Kidney (tissue), 13 donors: ENCODE measurements at regions not wholly inside any gene's neighbourhood (a gene's known extent, or its start where the extent isn't known, plus 50 kb on each side); places are given as distances from the start of the nearest gene placed in this dataset.
A peak's percentile ranks its signal among the peaks of the same experiment; 100 is the strongest.

Experiments used
- DNase-seq, 5 donors: peaks; one replicate each; pipeline ENCODE4 v3.0.0-alpha.2; 2013 to 2020
- FAIRE-seq: peaks from 2 replicates; lab custom pipeline; 2012; peaks lifted over from hg19 to GRCh38; lab: Jason Lieb, UNC
- H3K27ac ChIP-seq, 2 donors: one replicate each; pipeline ENCODE4 v1.7.0; 2013; ENCODE audit warnings: low read depth in 2 of 2, low read length in 2 of 2, inconsistent platforms in 1 of 2
- H3K27me3 ChIP-seq: one replicate; pipeline ENCODE4 v1.7.1; 2013; ENCODE audit warnings: low read length, inconsistent platforms; ENCODE audit not compliant: control insufficient read depth, insufficient read depth
- H3K36me3 ChIP-seq, 3 donors: one replicate each; pipeline versions ENCODE4 v1.7.0 to v1.7.1; 2013; ENCODE audit warnings: low read length in 3 of 3, control low read depth in 1 of 3, inconsistent platforms in 1 of 3; ENCODE audit not compliant: insufficient read depth in 3 of 3, control insufficient read depth in 2 of 3
- H3K4me1 ChIP-seq, 3 donors: one replicate each; pipeline versions ENCODE4 v1.7.0 to v1.7.1; 2013; ENCODE audit warnings: low read length in 3 of 3, inconsistent platforms in 1 of 3, low read depth in 1 of 3; ENCODE audit not compliant: control insufficient read depth in 2 of 3, insufficient read depth in 2 of 3
- H3K4me3 ChIP-seq, 3 donors: one replicate each; pipeline versions ENCODE4 v1.7.0 to v1.8.1; 2013; ENCODE audit warnings: low read length in 3 of 3, control low read depth in 1 of 3, inconsistent platforms in 1 of 3
- H3K9ac ChIP-seq, 3 donors: one replicate each; pipeline versions ENCODE4 v1.7.0 to v1.7.1; 2013; ENCODE audit warnings: low read length in 3 of 3, control low read depth in 1 of 3, inconsistent platforms in 1 of 3
- H3K9me3 ChIP-seq, 3 donors: one replicate each; pipeline versions ENCODE4 v1.7.0 to v1.7.1; 2013; ENCODE audit warnings: low read length in 3 of 3, control low read depth in 1 of 3, inconsistent platforms in 1 of 3; ENCODE audit not compliant: control insufficient read depth in 2 of 3, insufficient read depth in 1 of 3
- CTCF ChIP-seq: IDR thresholded peaks from 3 replicates; pipeline ENCODE4 v1.5.1; 2012; ENCODE audit warnings: mild to moderate bottlenecking, moderate library complexity, borderline replicate concordance; ENCODE audit not compliant: insufficient read depth; ENCODE audit errors: extremely low read depth
- intact Hi-C: fragments of 100-400 bp; cut with DNase I; formaldehyde crosslinking; loops from one replicate; pipeline ENCODE4 v1.11.1; 2022
- donor health status: control.
- donor health status: control.
- donor health status: control.
- donor health status: control.
- donor health status: control.
- donor health status: DM: yes; HTN: yes; CAD: no.
- donor health status: Normal renal cell carcinoma (clear cell type).

GRCh38 chr1:38135625-38136414, 89.2 kb upstream of the POU3F1 start:
- H3K27me3 ChIP-seq: peaks cover 17% of the 10 kb centered on the region
- no peak overlapping the region for H3K9ac ChIP-seq
- DNase-seq: peak in 1 of 5 donors; percentile 51
- no peak for TF ChIP-seq CTCF
- no peaks in the 10 kb centered on the region for H3K36me3 ChIP-seq
- H3K9me3 ChIP-seq: no peaks in the 10 kb centered on the region
- H3K27ac ChIP-seq: no peak overlapping the region
- no peak for FAIRE-seq
- H3K4me3 ChIP-seq: no peak overlapping the region
- H3K4me1 ChIP-seq: peaks cover 0 to 8% (median 5%) of the 10 kb centered on the region in 3 donors
- intact Hi-C loops: no loop called here

DNA sequence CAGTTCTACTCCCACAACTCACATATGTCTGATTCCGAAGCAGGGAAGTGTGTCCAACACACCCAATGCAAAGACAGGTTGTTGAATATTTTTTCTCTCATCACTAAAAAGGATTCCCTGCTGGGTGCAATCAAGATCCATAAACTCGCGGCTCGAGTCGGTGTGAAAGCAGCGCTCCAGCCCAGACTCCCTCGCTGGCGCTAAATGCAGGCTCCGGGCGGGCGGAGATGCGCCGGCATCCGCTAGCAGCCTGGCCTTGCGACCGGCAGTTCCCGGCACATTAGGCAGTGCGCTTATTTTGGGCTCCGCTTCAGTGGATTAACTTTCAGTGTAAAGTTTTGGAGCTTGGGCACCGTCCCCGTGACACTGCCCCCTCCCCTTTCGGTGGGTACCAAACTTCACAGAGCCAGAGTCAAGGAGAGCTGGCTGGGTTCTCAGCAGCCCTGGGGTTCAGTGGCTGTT, 87.7 kb upstream of the POU3F1 start:
- Histone ChIP-seq H3K36me3 (no peaks in the 10 kb centered on the region), H3K27me3 (peaks cover 17% of the 10 kb centered on the region), H3K9ac (no peak overlapping the region), H3K9me3 (no peaks in the 10 kb centered on the region), H3K4me1 (peaks cover 0 to 3% (median 0%) of the 10 kb centered on the region in 3 donors), H3K4me3 (no peak overlapping the region), H3K27ac (no peak overlapping the region)
- peak in 3 of 5 donors; percentile 18 to 47 (median 39) for DNase-seq
- intact Hi-C loops: no loop called here
- TF ChIP-seq CTCF: no peak
- FAIRE-seq: no peak

DNA sequence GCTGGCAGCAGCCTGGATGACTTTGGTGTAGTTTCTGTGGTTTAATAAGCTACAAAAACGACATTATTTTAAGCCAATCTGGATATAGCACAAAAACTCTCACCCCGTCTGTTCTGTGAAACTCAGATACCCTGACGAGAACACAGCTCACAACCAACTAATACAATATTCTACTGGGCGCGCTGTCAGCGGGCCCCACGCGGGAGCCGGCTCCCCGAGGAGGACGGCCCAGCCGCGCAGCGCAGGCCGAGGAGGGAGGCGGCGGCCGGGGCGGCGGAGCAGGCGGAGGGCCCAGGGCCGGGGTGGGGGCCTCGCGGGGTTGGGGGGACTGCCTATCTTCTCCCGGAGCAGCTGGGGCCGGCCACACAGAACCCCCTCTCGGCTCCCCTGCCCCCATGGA, 87.2 kb upstream of the POU3F1 start:
- Histone ChIP-seq H3K4me3 (no peak overlapping the region), H3K9me3 (no peaks in the 10 kb centered on the region), H3K27me3 (peaks cover 17% of the 10 kb centered on the region), H3K4me1 (peaks cover 0 to 3% (median 0%) of the 10 kb centered on the region in 3 donors), H3K9ac (no peak overlapping the region), H3K27ac (no peak overlapping the region), H3K36me3 (no peaks in the 10 kb centered on the region)
- intact Hi-C loops: no loop called here
- DNase-seq (no peak), FAIRE-seq (no peak)
- no peak for TF ChIP-seq CTCF
